Muscle of arm (tissue), 1 donor: ENCODE measurements at regions not wholly inside any gene's neighbourhood (a gene's known extent, or its start where the extent isn't known, plus 50 kb on each side); places are given as distances from the start of the nearest gene placed in this dataset.
"Not testable (repeated sequence)": the region's sequence is repeated elsewhere in the genome, so short reads cannot be mapped to it uniquely, and the experiment has no call there.

Experiments
- DNase-seq: peaks from one replicate; pipeline ENCODE4 v3.0.0-alpha.2; 2013

- no peak for DNase-seq
Observed at GRCh38 chr18:79579807-79580497, 99.7 kb upstream of the CTDP1 start.

GRCh38 chr18:79580498-79581171 lies 99.0 kb upstream of the CTDP1 start:
- no peak for DNase-seq

GRCh38 chr18:79581406-79581805 lies 98.2 kb upstream of the CTDP1 start:
- no peak for DNase-seq

- no peak for DNase-seq
Observed at GRCh38 chr18:79581911-79582310, 97.7 kb upstream of the CTDP1 start.

GRCh38 chr18:79582978-79583377 lies 96.6 kb upstream of the CTDP1 start:
- DNase-seq, result no peak

GRCh38 chr18:79583426-79583825 lies 96.2 kb upstream of the CTDP1 start:
- DNase-seq, result no peak

- no peak for DNase-seq
Observed at GRCh38 chr18:79583984-79584401, 95.6 kb upstream of the CTDP1 start.

- DNase-seq, result no peak
Observed at GRCh38 chr18:79584491-79585394, 94.9 kb upstream of the CTDP1 start.

GRCh38 chr18:79585395-79586370 lies 93.9 kb upstream of the CTDP1 start:
- no peak for DNase-seq

- no peak for DNase-seq
Observed at GRCh38 chr18:79586436-79587225, 93.0 kb upstream of the CTDP1 start.

GRCh38 chr18:79587226-79587741 lies 92.3 kb upstream of the CTDP1 start:
- no peak for DNase-seq

GRCh38 chr18:79587779-79588635 lies 91.6 kb upstream of the CTDP1 start:
- DNase-seq, result peak; percentile 57

- DNase-seq, result peak; percentile 87
Observed at GRCh38 chr18:79588636-79589481, 90.7 kb upstream of the CTDP1 start.

- no peak for DNase-seq
Observed at GRCh38 chr18:79589601-79590091, 90.0 kb upstream of the CTDP1 start.

GRCh38 chr18:79590191-79591031 lies 89.2 kb upstream of the CTDP1 start:
- no peak for DNase-seq

- DNase-seq, result no peak
Observed at GRCh38 chr18:79591032-79591308, 88.6 kb upstream of the CTDP1 start.

- DNase-seq, result not testable (repeated sequence)
Observed at GRCh38 chr18:79592684-79593083, 86.9 kb upstream of the CTDP1 start.
